HUES48 (cell line): ENCODE measurements at regions not wholly inside any gene's neighbourhood (a gene's known extent, or its start where the extent isn't known, plus 50 kb on each side); places are given as distances from the start of the nearest gene placed in this dataset.
"Not testable (repeated sequence)": the region's sequence is repeated elsewhere in the genome, so short reads cannot be mapped to it uniquely, and the experiment has no call there.

Experiments used
- H3K27ac ChIP-seq: one replicate; pipeline ENCODE4 v1.7.0; 2013; ENCODE audit warnings: low read depth, low read length, inconsistent platforms
- H3K27me3 ChIP-seq: 2 replicates; pipeline ENCODE4 v1.6.1; 2013; ENCODE audit warnings: mild to moderate bottlenecking, low read length; ENCODE audit not compliant: control insufficient read depth, insufficient read depth
- H3K36me3 ChIP-seq: 2 replicates; pipeline ENCODE4 v1.6.1; 2013; ENCODE audit warnings: low read length; ENCODE audit not compliant: control insufficient read depth, insufficient read depth
- H3K4me1 ChIP-seq: 2 replicates; pipeline ENCODE4 v1.6.1; 2013; ENCODE audit warnings: mild to moderate bottlenecking, low read length; ENCODE audit not compliant: control insufficient read depth, insufficient read depth
- H3K4me3 ChIP-seq: 2 replicates; pipeline ENCODE4 v1.5.1; 2013; ENCODE audit warnings: mild to moderate bottlenecking, low read depth, low read length
- H3K9ac ChIP-seq: 2 replicates; pipeline ENCODE4 v1.6.1; 2013; ENCODE audit warnings: mild to moderate bottlenecking, low read depth, low read length, moderate library complexity
- H3K9me3 ChIP-seq: 2 replicates; pipeline ENCODE4 v1.6.1; 2013; ENCODE audit warnings: low read length; ENCODE audit not compliant: control insufficient read depth, insufficient read depth

GRCh38 chr16:60246086-60246485 lies 1512.0 kb upstream of the GOT2 start:
- H3K4me3 ChIP-seq, result no peak overlapping the region
- no peaks in the 10 kb centered on the region for H3K4me1 ChIP-seq
- H3K27ac ChIP-seq, result no peak overlapping the region
- H3K36me3 ChIP-seq, result no peaks in the 10 kb centered on the region
- no peaks in the 10 kb centered on the region for H3K9me3 ChIP-seq
- H3K27me3 ChIP-seq, result no peaks in the 10 kb centered on the region
- H3K9ac ChIP-seq, result no peak overlapping the region

DNA sequence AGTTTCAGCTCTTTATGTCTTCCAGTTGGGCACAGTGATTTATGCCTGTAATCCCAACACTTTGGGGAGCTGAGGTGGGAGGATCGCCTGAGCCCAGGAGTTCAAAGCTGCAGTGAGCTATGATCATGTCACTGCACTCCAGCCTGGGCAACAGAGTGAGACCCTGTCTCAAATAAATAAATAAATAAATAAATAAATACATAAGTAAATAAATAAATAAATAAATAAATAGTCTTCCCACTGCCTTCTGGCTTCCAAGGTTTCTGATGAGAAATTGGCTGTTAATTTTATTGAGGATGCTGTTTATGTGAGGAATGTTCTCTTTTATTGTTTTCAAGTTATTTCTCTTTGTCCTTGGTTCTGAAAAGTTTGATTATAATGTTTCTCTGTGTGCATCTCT lies 1507.6 kb upstream of the GOT2 start:
- Histone ChIP-seq H3K27me3 (no peaks in the 10 kb centered on the region), H3K4me1 (no peaks in the 10 kb centered on the region), H3K36me3 (no peaks in the 10 kb centered on the region), H3K9me3 (no peaks in the 10 kb centered on the region), H3K4me3 (no peak overlapping the region), H3K27ac (no peak overlapping the region), H3K9ac (no peak overlapping the region)

GRCh38 chr16:60230666-60231065 lies 1496.5 kb upstream of the GOT2 start:
- H3K4me3 ChIP-seq, result no peak overlapping the region
- no peaks in the 10 kb centered on the region for H3K36me3 ChIP-seq
- H3K27ac ChIP-seq, result no peak overlapping the region
- H3K27me3 ChIP-seq, result no peaks in the 10 kb centered on the region
- no peak overlapping the region for H3K9ac ChIP-seq
- H3K9me3 ChIP-seq, result no peaks in the 10 kb centered on the region
- H3K4me1 ChIP-seq, result no peaks in the 10 kb centered on the region

DNA sequence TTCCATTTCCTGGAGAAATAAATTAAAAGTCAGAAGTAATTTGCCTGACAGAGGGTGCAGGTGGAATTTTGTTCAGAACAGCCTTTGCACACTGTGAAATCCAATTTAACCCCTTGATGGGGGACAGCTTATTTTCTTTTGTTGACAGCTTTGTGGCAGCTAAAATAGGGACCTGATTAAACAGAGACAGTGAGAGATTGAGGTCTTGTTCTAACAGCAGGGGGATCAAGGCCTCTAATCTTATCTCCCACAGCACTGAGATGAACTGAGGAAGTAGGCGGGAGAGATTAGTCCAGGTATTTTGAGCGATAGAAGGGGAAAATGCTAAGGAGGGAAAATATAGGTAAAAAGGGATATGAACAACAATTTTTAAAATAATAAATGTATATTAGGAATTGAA lies 1491.4 kb upstream of the GOT2 start:
- H3K4me3 ChIP-seq, result no peak overlapping the region
- H3K27ac ChIP-seq, result no peak overlapping the region
- no peak overlapping the region for H3K9ac ChIP-seq
- H3K27me3 ChIP-seq, result no peaks in the 10 kb centered on the region
- H3K36me3 ChIP-seq, result no peaks in the 10 kb centered on the region
- H3K4me1 ChIP-seq, result no peaks in the 10 kb centered on the region
- H3K9me3 ChIP-seq, result 0 out of 2 replicates have a peak, but pooled peaks cover under 1% of the 10 kb centered on the region

DNA sequence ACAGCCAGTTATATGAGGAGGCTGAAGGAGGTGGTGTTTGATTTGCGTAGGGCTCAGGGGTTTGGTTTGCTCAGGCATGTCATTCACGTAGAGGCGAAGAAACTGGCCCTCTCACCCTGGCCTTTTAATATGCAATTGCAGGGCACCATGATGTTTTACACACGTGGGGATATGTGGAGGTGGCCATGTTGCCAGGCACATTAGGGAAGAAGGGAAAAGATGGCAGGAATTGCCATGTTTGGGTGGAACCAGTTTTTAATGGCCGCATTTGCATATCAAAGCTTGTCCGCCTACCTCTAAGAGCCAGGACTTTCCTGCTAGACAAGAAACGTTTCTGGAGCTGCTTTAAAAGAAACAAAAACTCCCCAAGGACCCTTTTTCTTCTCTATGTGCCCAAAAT lies 1483.7 kb upstream of the GOT2 start:
- no peak overlapping the region for H3K9ac ChIP-seq
- peaks cover 41% of the 10 kb centered on the region for H3K4me1 ChIP-seq
- H3K9me3 ChIP-seq, result peaks cover 8% of the 10 kb centered on the region; the same call in 1 of the 2 replicates
- no peak overlapping the region for H3K4me3 ChIP-seq
- H3K36me3 ChIP-seq, result no peaks in the 10 kb centered on the region
- H3K27me3 ChIP-seq, result no peaks in the 10 kb centered on the region
- H3K27ac ChIP-seq, result no peak overlapping the region

- H3K4me3 ChIP-seq, result no peak overlapping the region
- H3K9ac ChIP-seq, result no peak overlapping the region
- peaks cover 41% of the 10 kb centered on the region for H3K4me1 ChIP-seq
- no peaks in the 10 kb centered on the region for H3K36me3 ChIP-seq
- no peaks in the 10 kb centered on the region for H3K27me3 ChIP-seq
- peak overlapping the region; percentile 42 for H3K27ac ChIP-seq
- 0 out of 2 replicates have a peak, but pooled peaks cover 2% of the 10 kb centered on the region for H3K9me3 ChIP-seq
Measured at GRCh38 chr16:60214311-60214710, 1480.2 kb upstream of the GOT2 start.

GRCh38 chr16:60206516-60206915 lies 1472.4 kb upstream of the GOT2 start:
- Histone ChIP-seq H3K4me1 (peaks cover 36% of the 10 kb centered on the region), H3K9ac (no peak overlapping the region), H3K27ac (no peak overlapping the region), H3K9me3 (no peaks in the 10 kb centered on the region), H3K4me3 (no peak overlapping the region), H3K27me3 (no peaks in the 10 kb centered on the region), H3K36me3 (no peaks in the 10 kb centered on the region)

DNA sequence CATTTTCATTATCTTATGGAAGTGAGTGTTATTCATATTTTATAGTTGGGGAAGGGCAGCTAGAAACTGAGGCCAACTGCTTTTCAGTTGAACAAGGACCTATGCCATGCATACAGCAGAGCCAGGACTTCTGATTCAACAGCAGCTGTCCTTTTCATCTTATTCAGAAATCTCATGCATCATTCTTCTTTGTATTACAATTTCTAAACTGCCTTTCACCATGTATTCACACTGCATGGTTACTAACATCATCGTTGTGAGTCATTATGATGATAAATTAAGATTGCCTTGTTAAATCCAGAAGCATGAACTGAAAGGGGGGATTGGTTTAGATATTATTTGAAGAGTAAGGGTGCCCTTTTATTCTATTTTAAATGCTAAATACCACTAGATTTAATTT lies 1470.1 kb upstream of the GOT2 start:
- Histone ChIP-seq H3K27ac (no peak overlapping the region), H3K4me3 (no peak overlapping the region), H3K9ac (no peak overlapping the region), H3K36me3 (no peaks in the 10 kb centered on the region), H3K9me3 (no peaks in the 10 kb centered on the region), H3K27me3 (no peaks in the 10 kb centered on the region), H3K4me1 (peaks cover 40% of the 10 kb centered on the region)

DNA sequence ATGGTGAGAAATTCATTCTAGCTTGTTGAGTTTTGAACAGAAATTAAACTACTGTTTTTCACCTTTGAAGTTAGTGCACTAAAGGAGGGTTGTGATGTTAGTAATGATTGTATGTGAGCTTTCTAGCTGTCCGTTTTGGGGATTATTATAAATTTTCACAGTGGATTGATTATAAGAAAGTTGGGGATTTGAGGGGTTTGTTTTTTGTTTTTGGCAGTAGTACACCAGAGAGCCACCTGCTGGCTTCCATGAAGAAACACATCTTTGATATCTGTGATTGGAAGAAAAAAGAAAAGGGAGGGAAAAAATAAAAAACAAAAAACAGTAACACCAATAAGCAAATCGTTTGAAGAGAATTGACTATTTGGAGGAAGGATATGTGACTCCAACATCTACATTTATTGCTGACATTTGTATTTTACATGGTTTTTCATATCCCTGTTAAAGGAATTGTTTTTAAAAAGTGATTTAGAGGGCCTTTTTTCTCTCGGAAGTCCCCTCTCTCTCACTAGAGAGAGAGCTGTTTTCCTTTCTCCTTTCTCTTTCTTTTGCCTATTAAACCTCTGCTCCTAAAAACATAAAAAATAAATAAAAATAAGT lies 1469.5 kb upstream of the GOT2 start:
- H3K27me3 ChIP-seq, result no peaks in the 10 kb centered on the region
- no peaks in the 10 kb centered on the region for H3K36me3 ChIP-seq
- no peak overlapping the region for H3K27ac ChIP-seq
- no peak overlapping the region for H3K9ac ChIP-seq
- no peak overlapping the region for H3K4me3 ChIP-seq
- H3K4me1 ChIP-seq, result peaks cover 46% of the 10 kb centered on the region
- no peaks in the 10 kb centered on the region for H3K9me3 ChIP-seq

GRCh38 chr16:60200729-60201128 lies 1466.6 kb upstream of the GOT2 start:
- H3K9ac ChIP-seq, H3K27me3 ChIP-seq, H3K9me3 ChIP-seq, H3K4me3 ChIP-seq, H3K36me3 ChIP-seq: not testable (repeated sequence)
- Histone ChIP-seq H3K4me1 (peaks cover 22% of the 10 kb centered on the region), H3K27ac (peak overlapping the region; percentile 52)

DNA sequence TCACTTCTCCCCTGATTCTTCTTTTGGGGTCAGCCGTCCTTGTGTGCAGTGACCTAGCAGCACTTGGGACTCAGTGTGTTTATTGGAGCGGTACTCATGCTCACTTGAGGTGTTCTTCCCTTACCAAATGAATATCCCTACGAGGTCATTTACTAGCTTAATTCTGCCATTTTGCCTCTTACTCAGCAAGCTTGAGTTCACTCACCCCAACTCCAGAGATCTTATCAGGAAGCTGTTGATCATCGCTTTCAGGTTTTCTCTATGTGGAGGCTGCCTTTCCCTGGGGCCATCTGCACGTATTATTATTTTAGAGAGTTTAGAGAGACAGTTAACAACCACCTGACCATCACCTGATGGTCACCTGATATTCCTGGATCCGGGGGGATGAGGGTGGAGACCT lies 1466.0 kb upstream of the GOT2 start:
- Histone ChIP-seq H3K4me3 (no peak overlapping the region), H3K4me1 (peaks cover 19% of the 10 kb centered on the region), H3K27ac (peak overlapping the region; percentile 52), H3K9ac (no peak overlapping the region), H3K36me3 (no peaks in the 10 kb centered on the region), H3K27me3 (no peaks in the 10 kb centered on the region), H3K9me3 (no peaks in the 10 kb centered on the region)

GRCh38 chr16:60199150-60199549 lies 1465.0 kb upstream of the GOT2 start:
- Histone ChIP-seq H3K4me3 (no peak overlapping the region), H3K36me3 (no peaks in the 10 kb centered on the region), H3K4me1 (peaks cover 17% of the 10 kb centered on the region), H3K9me3 (no peaks in the 10 kb centered on the region), H3K27ac (no peak overlapping the region), H3K27me3 (no peaks in the 10 kb centered on the region), H3K9ac (no peak overlapping the region)
